ENCODE measurements at regions not wholly inside any gene's neighbourhood (a gene's known extent, or its start where the extent isn't known, plus 50 kb on each side); places are given as distances from the start of the nearest gene placed in this dataset.

DNA sequence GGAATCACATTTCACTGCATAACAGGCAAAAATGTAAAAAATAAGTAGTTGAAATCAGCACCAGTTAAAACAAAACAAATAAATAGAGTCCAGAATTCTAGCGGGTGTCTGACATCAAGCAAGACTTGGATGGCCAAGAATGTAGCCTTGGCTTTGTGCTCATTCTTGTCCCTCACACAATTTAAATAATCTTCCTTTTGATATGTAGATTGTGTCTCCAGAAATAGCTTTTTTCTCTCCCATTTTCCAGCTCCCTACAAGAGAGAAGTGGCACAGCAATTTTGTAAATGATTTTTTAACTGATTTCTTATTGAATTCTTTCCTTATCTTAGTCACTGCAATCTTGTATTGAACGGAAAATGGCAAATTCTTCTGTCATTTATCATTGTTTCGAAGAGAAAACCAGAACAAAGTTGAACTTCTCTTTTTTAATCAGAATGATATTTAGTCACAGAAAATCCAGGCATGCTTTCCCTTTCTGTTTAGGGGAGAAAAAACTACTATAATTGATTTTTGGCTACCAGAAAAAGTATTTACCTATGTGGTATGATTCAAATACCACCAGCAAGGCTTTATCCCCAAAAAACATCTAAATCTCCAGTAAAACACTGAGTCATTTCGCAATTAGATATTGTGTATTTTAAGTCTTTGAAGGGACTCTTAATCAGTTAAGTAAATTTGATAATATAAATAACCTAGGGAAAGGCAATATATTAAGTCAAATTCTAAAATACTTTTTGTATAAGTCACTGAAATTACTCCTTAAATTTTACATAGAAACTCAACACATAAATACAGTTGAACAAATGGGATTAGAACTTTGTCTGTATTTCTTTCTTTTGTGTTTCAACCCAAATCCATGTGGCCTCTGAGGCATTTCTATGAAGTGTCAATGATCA is 481.7 kb downstream of the GBE1 start:
- TF ChIP-seq, protein P1, sequence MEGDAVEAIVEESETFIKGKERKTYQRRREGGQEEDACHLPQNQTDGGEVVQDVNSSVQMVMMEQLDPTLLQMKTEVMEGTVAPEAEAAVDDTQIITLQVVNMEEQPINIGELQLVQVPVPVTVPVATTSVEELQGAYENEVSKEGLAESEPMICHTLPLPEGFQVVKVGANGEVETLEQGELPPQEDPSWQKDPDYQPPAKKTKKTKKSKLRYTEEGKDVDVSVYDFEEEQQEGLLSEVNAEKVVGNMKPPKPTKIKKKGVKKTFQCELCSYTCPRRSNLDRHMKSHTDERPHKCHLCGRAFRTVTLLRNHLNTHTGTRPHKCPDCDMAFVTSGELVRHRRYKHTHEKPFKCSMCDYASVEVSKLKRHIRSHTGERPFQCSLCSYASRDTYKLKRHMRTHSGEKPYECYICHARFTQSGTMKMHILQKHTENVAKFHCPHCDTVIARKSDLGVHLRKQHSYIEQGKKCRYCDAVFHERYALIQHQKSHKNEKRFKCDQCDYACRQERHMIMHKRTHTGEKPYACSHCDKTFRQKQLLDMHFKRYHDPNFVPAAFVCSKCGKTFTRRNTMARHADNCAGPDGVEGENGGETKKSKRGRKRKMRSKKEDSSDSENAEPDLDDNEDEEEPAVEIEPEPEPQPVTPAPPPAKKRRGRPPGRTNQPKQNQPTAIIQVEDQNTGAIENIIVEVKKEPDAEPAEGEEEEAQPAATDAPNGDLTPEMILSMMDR (IDR thresholded peaks at IDR 0.05; ENCODE audit: insufficient read depth, low read length, severe bottlenecking), result no peak
- DNase-seq (ENCODE audit: low read depth) (no peak), FAIRE-seq (no peak)
- Histone ChIP-seq H3K4me3 (ENCODE audit: low read depth, low read length) (no peak overlapping the region), H3K27me3 (ENCODE audit: control insufficient read depth, insufficient read depth, low read length) (no peaks in the 10 kb centered on the region), H3K36me3 (ENCODE audit: control insufficient read depth, insufficient read depth, low read length) (no peaks in the 10 kb centered on the region)

GRCh38 chr3:81277853-81278252 is 483.6 kb downstream of the GBE1 start:
- no peaks in the 10 kb centered on the region for H3K27me3 ChIP-seq (ENCODE audit: control insufficient read depth, insufficient read depth, low read length)
- FAIRE-seq, result no peak
- H3K36me3 ChIP-seq (ENCODE audit: control insufficient read depth, insufficient read depth, low read length), result no peaks in the 10 kb centered on the region
- peak; percentile 4 for DNase-seq (ENCODE audit: low read depth)
- TF ChIP-seq, protein P1 (IDR thresholded peaks at IDR 0.05; ENCODE audit: insufficient read depth, low read length, severe bottlenecking), result no peak
- no peak overlapping the region for H3K4me3 ChIP-seq (ENCODE audit: low read depth, low read length)

GRCh38 chr3:81274671-81275070 is 486.8 kb downstream of the GBE1 start:
- TF ChIP-seq, protein P1 (IDR thresholded peaks at IDR 0.05; ENCODE audit: insufficient read depth, low read length, severe bottlenecking), result no peak
- no peak for DNase-seq (ENCODE audit: low read depth)
- no peak for FAIRE-seq
- Histone ChIP-seq H3K36me3 (ENCODE audit: control insufficient read depth, insufficient read depth, low read length) (no peaks in the 10 kb centered on the region), H3K4me3 (ENCODE audit: low read depth, low read length) (no peak overlapping the region), H3K27me3 (ENCODE audit: control insufficient read depth, insufficient read depth, low read length) (no peaks in the 10 kb centered on the region)

- no peaks in the 10 kb centered on the region for H3K27me3 ChIP-seq (ENCODE audit: control insufficient read depth, insufficient read depth, low read length)
- TF ChIP-seq, protein P1 (IDR thresholded peaks at IDR 0.05; ENCODE audit: insufficient read depth, low read length, severe bottlenecking), result no peak
- no peak for DNase-seq (ENCODE audit: low read depth)
- no peak overlapping the region for H3K4me3 ChIP-seq (ENCODE audit: low read depth, low read length)
- FAIRE-seq, result no peak
- H3K36me3 ChIP-seq (ENCODE audit: control insufficient read depth, insufficient read depth, low read length), result no peaks in the 10 kb centered on the region
These were observed 490.7 kb downstream of the GBE1 start for GRCh38 chr3:81270603-81271379.

GRCh38 chr3:81268526-81268925 is 492.9 kb downstream of the GBE1 start:
- TF ChIP-seq, protein P1 (IDR thresholded peaks at IDR 0.05; ENCODE audit: insufficient read depth, low read length, severe bottlenecking), result no peak
- H3K36me3 ChIP-seq (ENCODE audit: control insufficient read depth, insufficient read depth, low read length), result no peaks in the 10 kb centered on the region
- H3K4me3 ChIP-seq (ENCODE audit: low read depth, low read length), result no peak overlapping the region
- DNase-seq (ENCODE audit: low read depth) (no peak), FAIRE-seq (no peak)
- H3K27me3 ChIP-seq (ENCODE audit: control insufficient read depth, insufficient read depth, low read length), result no peaks in the 10 kb centered on the region

Measured in bronchial epithelial cell (primary cell).